PC-9 (cell line): ENCODE measurements at regions not wholly inside any gene's neighbourhood (a gene's known extent, or its start where the extent isn't known, plus 50 kb on each side); places are given as distances from the start of the nearest gene placed in this dataset.

Source experiments
- EZH2 ChIP-seq: fragments of 200-600 bp; sonication (generic); IDR thresholded peaks from 2 replicates; pipeline ENCODE4 v1.8.0; 2017; ENCODE audit warnings: antibody characterized with exemption, low read depth
- TF ChIP-seq, protein P1 (sequence below): fragments of 200-600 bp; sonication (generic); conservative IDR thresholded peaks from 2 replicates; pipeline ENCODE4 v1.6.1; 2017; ENCODE audit warnings: mixed run types, antibody characterized with exemption, mild to moderate bottlenecking, moderate library complexity

DNA sequence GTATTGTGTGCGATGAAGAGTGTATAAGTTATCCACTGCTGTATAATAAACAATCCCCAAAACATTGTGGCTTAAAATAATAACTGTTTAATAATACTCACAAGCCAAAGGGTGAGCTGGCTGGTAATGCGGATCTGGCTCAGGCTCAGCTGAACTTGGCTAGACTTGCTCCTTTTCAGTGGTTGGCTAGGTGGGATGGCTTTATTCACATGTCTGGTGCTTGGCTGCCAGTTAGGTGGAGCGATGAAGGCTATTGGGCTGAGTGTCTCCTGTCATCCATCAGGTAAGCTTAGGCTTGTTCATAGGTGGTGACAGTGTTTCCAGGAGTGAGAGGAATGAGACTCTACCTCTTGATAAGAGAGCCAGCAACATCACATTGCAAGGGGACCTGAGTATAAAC is 135.0 kb upstream of the ASCC3 start:
- no peak for TF ChIP-seq EZH2
- TF ChIP-seq, protein P1, sequence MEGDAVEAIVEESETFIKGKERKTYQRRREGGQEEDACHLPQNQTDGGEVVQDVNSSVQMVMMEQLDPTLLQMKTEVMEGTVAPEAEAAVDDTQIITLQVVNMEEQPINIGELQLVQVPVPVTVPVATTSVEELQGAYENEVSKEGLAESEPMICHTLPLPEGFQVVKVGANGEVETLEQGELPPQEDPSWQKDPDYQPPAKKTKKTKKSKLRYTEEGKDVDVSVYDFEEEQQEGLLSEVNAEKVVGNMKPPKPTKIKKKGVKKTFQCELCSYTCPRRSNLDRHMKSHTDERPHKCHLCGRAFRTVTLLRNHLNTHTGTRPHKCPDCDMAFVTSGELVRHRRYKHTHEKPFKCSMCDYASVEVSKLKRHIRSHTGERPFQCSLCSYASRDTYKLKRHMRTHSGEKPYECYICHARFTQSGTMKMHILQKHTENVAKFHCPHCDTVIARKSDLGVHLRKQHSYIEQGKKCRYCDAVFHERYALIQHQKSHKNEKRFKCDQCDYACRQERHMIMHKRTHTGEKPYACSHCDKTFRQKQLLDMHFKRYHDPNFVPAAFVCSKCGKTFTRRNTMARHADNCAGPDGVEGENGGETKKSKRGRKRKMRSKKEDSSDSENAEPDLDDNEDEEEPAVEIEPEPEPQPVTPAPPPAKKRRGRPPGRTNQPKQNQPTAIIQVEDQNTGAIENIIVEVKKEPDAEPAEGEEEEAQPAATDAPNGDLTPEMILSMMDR = no peak
